Testis (tissue), 2 donors: ENCODE measurements at regions not wholly inside any gene's neighbourhood (a gene's known extent, or its start where the extent isn't known, plus 50 kb on each side); places are given as distances from the start of the nearest gene placed in this dataset.

ENCODE experiments used
- POLR2A ChIP-seq: fragments of 450-650 bp; IDR thresholded peaks from one replicate; pipeline ENCODE4 v1.6.1; 2017; ENCODE audit warnings: antibody characterized with exemption, mild to moderate bottlenecking, moderate library complexity
- TF ChIP-seq, protein P1 (sequence below), 3 experiments: fragments of 450-650 bp in 2 of 3; fragments of 200-600 bp in 1 of 3; sonication (generic) in 1 of 3; IDR thresholded peaks; one replicate each; pipeline ENCODE4 v1.5.1; 2016 to 2019; ENCODE audit warnings: antibody characterized with exemption in 3 of 3, mild to moderate bottlenecking in 2 of 3, moderate library complexity in 1 of 3

DNA sequence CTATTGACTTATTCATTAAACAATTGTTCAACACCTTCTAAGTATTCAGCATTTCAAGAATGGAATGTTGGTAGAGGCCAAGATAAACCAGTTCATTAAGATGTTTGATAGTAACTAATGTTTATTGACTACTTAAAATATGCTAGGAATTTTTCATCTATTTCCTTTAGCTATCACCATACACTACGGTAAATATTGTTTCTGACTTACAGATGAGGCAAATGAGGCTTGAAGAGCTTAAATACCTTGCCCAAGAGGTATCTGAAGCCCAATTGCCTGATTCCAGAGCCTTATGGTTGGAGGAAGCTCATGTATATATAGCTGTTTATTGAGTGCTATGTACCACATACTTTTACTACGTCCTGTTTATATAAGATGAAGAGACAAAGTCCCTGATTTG is 286.2 kb downstream of the NDFIP2 start:
- TF ChIP-seq, protein P1, sequence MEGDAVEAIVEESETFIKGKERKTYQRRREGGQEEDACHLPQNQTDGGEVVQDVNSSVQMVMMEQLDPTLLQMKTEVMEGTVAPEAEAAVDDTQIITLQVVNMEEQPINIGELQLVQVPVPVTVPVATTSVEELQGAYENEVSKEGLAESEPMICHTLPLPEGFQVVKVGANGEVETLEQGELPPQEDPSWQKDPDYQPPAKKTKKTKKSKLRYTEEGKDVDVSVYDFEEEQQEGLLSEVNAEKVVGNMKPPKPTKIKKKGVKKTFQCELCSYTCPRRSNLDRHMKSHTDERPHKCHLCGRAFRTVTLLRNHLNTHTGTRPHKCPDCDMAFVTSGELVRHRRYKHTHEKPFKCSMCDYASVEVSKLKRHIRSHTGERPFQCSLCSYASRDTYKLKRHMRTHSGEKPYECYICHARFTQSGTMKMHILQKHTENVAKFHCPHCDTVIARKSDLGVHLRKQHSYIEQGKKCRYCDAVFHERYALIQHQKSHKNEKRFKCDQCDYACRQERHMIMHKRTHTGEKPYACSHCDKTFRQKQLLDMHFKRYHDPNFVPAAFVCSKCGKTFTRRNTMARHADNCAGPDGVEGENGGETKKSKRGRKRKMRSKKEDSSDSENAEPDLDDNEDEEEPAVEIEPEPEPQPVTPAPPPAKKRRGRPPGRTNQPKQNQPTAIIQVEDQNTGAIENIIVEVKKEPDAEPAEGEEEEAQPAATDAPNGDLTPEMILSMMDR (IDR thresholded peaks at IDR 0.05): no peak
- TF ChIP-seq POLR2A: no peak
